HEK293 (cell line): ENCODE measurements at regions not wholly inside any gene's neighbourhood (a gene's known extent, or its start where the extent isn't known, plus 50 kb on each side); places are given as distances from the start of the nearest gene placed in this dataset.

Experiments used
- CTCF ChIA-PET: fragments of 350-600 bp; formaldehyde crosslinking; extraction: SDS; loops from one replicate; lab custom pipeline; 2021; ENCODE audit warnings: antibody characterized with exemption; lab: Yijun Ruan, JAX
- POLR2A ChIA-PET: fragments of 300-600 bp; formaldehyde crosslinking; extraction: SDS; loops from one replicate; lab custom pipeline; 2020; ENCODE audit warnings: antibody characterized with exemption, inconsistent platforms; lab: Yijun Ruan, JAX
- H3K27ac ChIP-seq: fragments of 200-500 bp; sonication (Bioruptor generic); 2 replicates; pipeline ENCODE4 v1.5.1; 2014; ENCODE audit warnings: low read depth, low read length, control low read depth, inconsistent platforms; ENCODE audit errors: extremely low read depth
- H3K36me3 ChIP-seq, 2 experiments: fragments of 200-500 bp in 1 of 2; sonication (Bioruptor generic) in 1 of 2; 1 replicate in 1 of 2; 2 replicates in 1 of 2; pipeline ENCODE4 v1.5.1; 2014 to 2017; ENCODE audit warnings: inconsistent platforms in 2 of 2, low read length in 2 of 2; ENCODE audit not compliant: control insufficient read depth in 2 of 2, insufficient read depth in 1 of 2
- H3K4me1 ChIP-seq: fragments of 200-500 bp; sonication (Bioruptor generic); 2 replicates; pipeline ENCODE4 v1.5.1; 2014; ENCODE audit warnings: mild to moderate bottlenecking, low read length, inconsistent platforms; ENCODE audit not compliant: control insufficient read depth, insufficient read depth
- H3K4me3 ChIP-seq: 2 replicates; pipeline ENCODE4 v1.5.1; 2011; ENCODE audit warnings: low read depth, mild to moderate bottlenecking, control low read depth, low read length, moderate library complexity
- H3K9me3 ChIP-seq: fragments of 200-500 bp; sonication (Bioruptor generic); 2 replicates; pipeline ENCODE4 v1.5.1; 2014; ENCODE audit warnings: low read depth, low read length, inconsistent platforms; ENCODE audit not compliant: control insufficient read depth, insufficient read depth
- BCL11A ChIP-seq: fragments of 450-650 bp; formaldehyde crosslinking; IDR thresholded peaks from 2 replicates; pipeline ENCODE4 v1.5.1; 2016; ENCODE audit warnings: low read depth, missing biosample characterization, missing genetic modification characterization
- MEIS1 ChIP-seq: sonication (generic); formaldehyde crosslinking; IDR thresholded peaks from 2 replicates; pipeline ENCODE4 v1.8.1; 2022; ENCODE audit warnings: missing genetic modification reagents, mild to moderate bottlenecking, borderline replicate concordance
- PRDM4 ChIP-seq: fragments of 450-650 bp; formaldehyde crosslinking; IDR thresholded peaks from 2 replicates; pipeline ENCODE4 v1.5.1; 2017; ENCODE audit warnings: missing biosample characterization, missing genetic modification characterization
- TCF7L2 ChIP-seq: IDR thresholded peaks from 2 replicates; pipeline ENCODE4 v1.6.1; 2011; ENCODE audit warnings: low read depth, mild to moderate bottlenecking, inconsistent platforms, low read length, moderate library complexity, borderline replicate concordance
- TSHZ1 ChIP-seq: fragments of 450-650 bp; formaldehyde crosslinking; IDR thresholded peaks from 2 replicates; pipeline ENCODE4 v1.5.1; 2016; ENCODE audit warnings: missing biosample characterization, missing genetic modification characterization, borderline replicate concordance
- ZBTB17 ChIP-seq: fragments of 450-650 bp; formaldehyde crosslinking; IDR thresholded peaks from 2 replicates; pipeline ENCODE4 v1.5.1; 2016; ENCODE audit warnings: missing biosample characterization, missing genetic modification characterization
- ZFHX2 ChIP-seq: fragments of 450-650 bp; formaldehyde crosslinking; conservative IDR thresholded peaks from 2 replicates; pipeline ENCODE4 v1.5.1; 2016; ENCODE audit warnings: missing biosample characterization, missing genetic modification characterization
- ZFP69B ChIP-seq: fragments of 450-650 bp; formaldehyde crosslinking; IDR thresholded peaks from 2 replicates; pipeline ENCODE4 v1.5.1; 2016; ENCODE audit warnings: missing biosample characterization, missing genetic modification characterization
- ZNF112 ChIP-seq: fragments of 450-650 bp; formaldehyde crosslinking; IDR thresholded peaks from 2 replicates; pipeline ENCODE4 v1.5.0; 2017; ENCODE audit warnings: missing biosample characterization, missing genetic modification characterization
- ZNF132 ChIP-seq: fragments of 450-650 bp; formaldehyde crosslinking; IDR thresholded peaks from 2 replicates; pipeline ENCODE4 v1.5.1; 2017; ENCODE audit warnings: missing biosample characterization, missing genetic modification characterization, borderline replicate concordance
- ZNF169 ChIP-seq: fragments of 450-650 bp; formaldehyde crosslinking; IDR thresholded peaks from 2 replicates; pipeline ENCODE4 v1.5.1; 2016; ENCODE audit warnings: missing biosample characterization, missing genetic modification characterization
- ZNF18 ChIP-seq: fragments of 450-650 bp; formaldehyde crosslinking; IDR thresholded peaks from 2 replicates; pipeline ENCODE4 v1.5.1; 2016; ENCODE audit warnings: missing biosample characterization, missing genetic modification characterization
- ZNF266 ChIP-seq: fragments of 450-650 bp; formaldehyde crosslinking; IDR thresholded peaks from 2 replicates; pipeline ENCODE4 v1.5.1; 2016; ENCODE audit warnings: missing biosample characterization, missing genetic modification characterization, low read depth
- ZNF302 ChIP-seq: fragments of 450-650 bp; formaldehyde crosslinking; IDR thresholded peaks from 2 replicates; pipeline ENCODE4 v1.5.1; 2016; ENCODE audit warnings: missing biosample characterization, missing genetic modification characterization, low read depth
- ZNF311 ChIP-seq: fragments of 450-650 bp; formaldehyde crosslinking; IDR thresholded peaks from 2 replicates; pipeline ENCODE4 v1.5.1; 2017; ENCODE audit warnings: missing biosample characterization, missing genetic modification characterization, borderline replicate concordance
- ZNF341 ChIP-seq: fragments of 450-650 bp; formaldehyde crosslinking; IDR thresholded peaks from 2 replicates; pipeline ENCODE4; 2016; ENCODE audit warnings: low read depth, missing biosample characterization, missing genetic modification characterization
- ZNF350 ChIP-seq: fragments of 450-650 bp; formaldehyde crosslinking; IDR thresholded peaks from 2 replicates; pipeline ENCODE4 v1.5.0; 2017; ENCODE audit warnings: missing biosample characterization, mild to moderate bottlenecking, missing genetic modification characterization
- ZNF404 ChIP-seq: fragments of 450-650 bp; formaldehyde crosslinking; IDR thresholded peaks from 2 replicates; pipeline ENCODE4 v1.5.1; 2017; ENCODE audit warnings: missing biosample characterization, missing genetic modification characterization
- ZNF560 ChIP-seq: fragments of 450-650 bp; formaldehyde crosslinking; IDR thresholded peaks from 2 replicates; pipeline ENCODE4 v1.5.1; 2017; ENCODE audit warnings: missing biosample characterization, missing genetic modification characterization, borderline replicate concordance
- ZNF585B ChIP-seq: fragments of 450-650 bp; formaldehyde crosslinking; IDR thresholded peaks from 2 replicates; pipeline ENCODE4 v1.5.1; 2016; ENCODE audit warnings: missing biosample characterization, missing genetic modification characterization
- ZNF776 ChIP-seq: fragments of 450-650 bp; formaldehyde crosslinking; IDR thresholded peaks from 2 replicates; pipeline ENCODE4 v1.5.0; 2017; ENCODE audit warnings: missing biosample characterization, missing genetic modification characterization, borderline replicate concordance
- ZSCAN18 ChIP-seq: fragments of 450-650 bp; formaldehyde crosslinking; IDR thresholded peaks from 2 replicates; pipeline ENCODE4 v1.5.1; 2016; ENCODE audit warnings: missing biosample characterization, missing genetic modification characterization
- ZSCAN23 ChIP-seq: fragments of 450-650 bp; formaldehyde crosslinking; IDR thresholded peaks from 2 replicates; pipeline ENCODE4 v1.5.1; 2016; ENCODE audit warnings: missing biosample characterization, missing genetic modification characterization

- CTCF ChIA-PET, result no interaction called here
- no peak overlapping the region for H3K27ac ChIP-seq
- H3K4me3 ChIP-seq, result no peak overlapping the region
- H3K36me3 ChIP-seq, result no peaks in the 10 kb centered on the region
- H3K9me3 ChIP-seq, result no peaks in the 10 kb centered on the region
- H3K4me1 ChIP-seq, result no peaks in the 10 kb centered on the region
- TF ChIP-seq ZNF112 (tag by site-specific recombination) (no peak), PRDM4 (tag by site-specific recombination) (no peak), ZNF404 (tag by site-specific recombination) (no peak), ZNF560 (tag by site-specific recombination) (no peak), MEIS1 (CRISPR knock-in tag) (no peak), ZNF302 (tag by site-specific recombination) (no peak), TCF7L2 (no peak), TSHZ1 (tag by site-specific recombination) (no peak), ZNF776 (tag by site-specific recombination) (no peak), ZNF311 (tag by site-specific recombination) (no peak), ZNF341 (tag by site-specific recombination) (no peak), ZNF169 (no peak), ZNF350 (tag by site-specific recombination) (no peak), ZFHX2 (no peak)
- TF ChIP-seq, all 188 proteins: peak for 0
- POLR2A ChIA-PET, result no interaction called here
Observed at GRCh38 chr5:118545470-118545869, 442.9 kb downstream of the DTWD2 start.

GRCh38 chr5:118544887-118545449 lies 443.4 kb downstream of the DTWD2 start:
- H3K4me1 ChIP-seq, result no peaks in the 10 kb centered on the region
- H3K36me3 ChIP-seq, result no peaks in the 10 kb centered on the region
- ChIA-PET CTCF (interaction anchor here (0.6 to 0.7 kb wide), 2 partner anchors 11 to 181 kb away, joined by 3 read pairs; no protein-coding TSS in a partner anchor), POLR2A (no interaction called here)
- H3K27ac ChIP-seq, result no peak overlapping the region
- TF ChIP-seq PRDM4 (tag by site-specific recombination) (no peak), ZNF560 (tag by site-specific recombination) (no peak), BCL11A (tag by site-specific recombination) (no peak), ZNF18 (tag by site-specific recombination) (no peak), ZNF132 (no peak), ZSCAN23 (tag by site-specific recombination) (no peak), ZBTB17 (tag by site-specific recombination) (no peak), ZNF266 (no peak), ZSCAN18 (no peak), ZNF302 (tag by site-specific recombination) (no peak), ZFP69B (tag by site-specific recombination) (no peak), ZNF585B (no peak)
- no peaks in the 10 kb centered on the region for H3K9me3 ChIP-seq
- no peak overlapping the region for H3K4me3 ChIP-seq
